GM06990 (cell line): ENCODE measurements at regions not wholly inside any gene's neighbourhood (a gene's known extent, or its start where the extent isn't known, plus 50 kb on each side); places are given as distances from the start of the nearest gene placed in this dataset.

Experiments
- DNase-seq: peaks from one replicate; pipeline ENCODE4 v3.0.0-alpha.2; 2011; ENCODE audit not compliant: insufficient read length; ENCODE audit errors: extremely low read depth
- H3K27me3 ChIP-seq: replicated peaks from 2 replicates; pipeline ENCODE4 v1.6.0; 2011; ENCODE audit warnings: low read length; ENCODE audit not compliant: control insufficient read depth, insufficient read depth
- H3K36me3 ChIP-seq: 2 replicates; pipeline ENCODE4 v1.5.1; 2011; ENCODE audit warnings: low read length; ENCODE audit not compliant: control insufficient read depth, insufficient read depth
- H3K4me3 ChIP-seq: replicated peaks from 2 replicates; pipeline ENCODE4 v1.5.1; 2011; ENCODE audit warnings: low read depth, mild to moderate bottlenecking, control low read depth, low read length
- TF ChIP-seq, protein P1 (sequence below): IDR thresholded peaks from 2 replicates; pipeline ENCODE4 v1.5.1; 2011; ENCODE audit warnings: low read length, control low read depth, mild to moderate bottlenecking, inconsistent platforms; ENCODE audit not compliant: insufficient read depth, poor library complexity, severe bottlenecking

DNA sequence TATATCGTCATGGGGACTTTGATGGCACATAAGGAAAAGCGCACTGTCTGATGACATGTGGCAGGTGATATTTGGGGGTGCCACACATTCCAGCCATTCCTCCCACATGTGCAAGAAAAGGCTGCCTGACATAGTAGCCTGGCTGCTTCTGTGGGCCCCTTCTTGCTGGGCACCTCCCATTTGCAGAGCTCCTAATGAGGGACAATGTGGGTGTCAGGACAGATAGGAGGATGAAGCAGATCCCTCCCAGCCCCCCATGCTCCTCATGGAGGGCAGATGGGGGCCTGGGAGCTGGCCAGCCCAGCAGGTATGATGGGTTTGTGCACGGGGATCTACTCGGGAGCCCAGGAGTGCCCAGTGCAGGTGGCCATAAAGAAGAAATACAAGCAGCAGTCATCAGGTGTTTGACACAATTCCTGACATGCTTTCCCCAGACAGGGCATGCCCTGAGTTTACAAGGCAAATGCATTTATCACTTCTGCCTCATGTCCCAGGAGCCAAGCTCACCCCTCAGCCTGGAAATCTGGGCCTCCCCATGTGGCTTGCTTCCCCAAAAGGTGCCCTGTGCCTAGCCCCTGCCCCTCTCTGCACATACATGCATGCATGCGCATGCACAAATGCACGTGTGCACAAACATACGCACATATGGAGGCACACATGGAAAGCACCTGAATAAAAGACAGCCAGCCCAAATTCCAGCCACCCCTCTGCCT lies 260.6 kb upstream of the RPL38 start:
- no peak for DNase-seq
- TF ChIP-seq, protein P1, sequence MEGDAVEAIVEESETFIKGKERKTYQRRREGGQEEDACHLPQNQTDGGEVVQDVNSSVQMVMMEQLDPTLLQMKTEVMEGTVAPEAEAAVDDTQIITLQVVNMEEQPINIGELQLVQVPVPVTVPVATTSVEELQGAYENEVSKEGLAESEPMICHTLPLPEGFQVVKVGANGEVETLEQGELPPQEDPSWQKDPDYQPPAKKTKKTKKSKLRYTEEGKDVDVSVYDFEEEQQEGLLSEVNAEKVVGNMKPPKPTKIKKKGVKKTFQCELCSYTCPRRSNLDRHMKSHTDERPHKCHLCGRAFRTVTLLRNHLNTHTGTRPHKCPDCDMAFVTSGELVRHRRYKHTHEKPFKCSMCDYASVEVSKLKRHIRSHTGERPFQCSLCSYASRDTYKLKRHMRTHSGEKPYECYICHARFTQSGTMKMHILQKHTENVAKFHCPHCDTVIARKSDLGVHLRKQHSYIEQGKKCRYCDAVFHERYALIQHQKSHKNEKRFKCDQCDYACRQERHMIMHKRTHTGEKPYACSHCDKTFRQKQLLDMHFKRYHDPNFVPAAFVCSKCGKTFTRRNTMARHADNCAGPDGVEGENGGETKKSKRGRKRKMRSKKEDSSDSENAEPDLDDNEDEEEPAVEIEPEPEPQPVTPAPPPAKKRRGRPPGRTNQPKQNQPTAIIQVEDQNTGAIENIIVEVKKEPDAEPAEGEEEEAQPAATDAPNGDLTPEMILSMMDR, result no peak
- Histone ChIP-seq H3K36me3 (no peaks in the 10 kb centered on the region), H3K27me3 (no peaks in the 10 kb centered on the region), H3K4me3 (no peak overlapping the region)

DNA sequence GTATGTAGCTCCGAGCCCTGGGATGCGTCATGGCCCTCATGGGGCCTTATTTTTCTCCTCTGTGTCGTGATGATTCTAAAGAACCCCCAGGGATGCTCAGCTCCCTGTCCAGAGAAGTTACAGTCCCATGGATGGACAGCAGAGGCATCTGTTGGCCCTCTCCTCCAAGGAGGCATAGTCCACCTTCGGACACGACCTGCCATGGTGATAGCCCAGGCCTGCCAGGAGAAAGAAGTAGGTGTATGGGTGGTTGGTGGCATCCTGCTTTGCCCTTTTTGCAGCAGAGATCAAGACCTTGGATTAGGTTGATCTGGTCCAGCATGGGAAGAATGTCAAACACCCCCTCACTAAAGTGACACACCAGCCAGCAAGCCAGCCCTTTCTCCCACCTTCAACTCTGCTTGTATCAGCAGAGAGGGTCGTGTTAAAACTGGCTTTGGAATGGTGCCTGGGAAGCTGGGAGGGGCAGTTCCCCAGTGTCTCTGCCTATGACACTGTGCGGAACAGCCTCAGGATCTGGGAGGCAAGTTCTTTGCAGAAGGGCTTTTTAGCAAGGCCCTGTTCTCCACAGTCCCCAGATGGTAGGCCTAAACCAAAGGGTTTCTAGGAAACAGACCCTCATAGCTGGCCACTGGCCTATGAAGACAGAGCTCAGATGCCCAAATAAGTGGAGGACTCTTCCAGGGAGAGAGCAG lies 259.9 kb upstream of the RPL38 start:
- TF ChIP-seq, protein P1, result no peak
- Histone ChIP-seq H3K27me3 (no peaks in the 10 kb centered on the region), H3K36me3 (no peaks in the 10 kb centered on the region), H3K4me3 (no peak overlapping the region)
- no peak for DNase-seq

DNA sequence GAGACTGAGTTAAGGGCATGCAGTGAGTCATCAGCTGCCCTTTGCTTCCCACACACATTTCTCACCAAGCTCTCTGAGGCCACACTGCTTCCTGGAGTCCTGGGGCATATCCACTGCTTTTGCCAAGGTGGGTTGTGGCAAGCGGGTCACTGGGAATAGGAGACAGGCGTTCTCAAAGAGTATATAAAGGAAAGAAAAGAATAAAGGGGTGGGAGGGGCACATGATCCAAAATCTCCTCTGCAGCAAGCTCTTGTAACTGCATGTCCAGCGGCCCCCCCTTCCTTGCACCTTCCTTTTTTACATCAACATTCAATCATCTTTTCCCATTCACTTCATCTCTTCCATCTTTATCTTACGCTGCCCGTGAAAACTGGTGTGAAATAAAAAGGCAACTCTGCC lies 259.1 kb upstream of the RPL38 start:
- H3K27me3 ChIP-seq, result no peaks in the 10 kb centered on the region
- TF ChIP-seq, protein P1, result no peak
- no peak for DNase-seq
- no peak overlapping the region for H3K4me3 ChIP-seq
- H3K36me3 ChIP-seq, result no peaks in the 10 kb centered on the region

DNA sequence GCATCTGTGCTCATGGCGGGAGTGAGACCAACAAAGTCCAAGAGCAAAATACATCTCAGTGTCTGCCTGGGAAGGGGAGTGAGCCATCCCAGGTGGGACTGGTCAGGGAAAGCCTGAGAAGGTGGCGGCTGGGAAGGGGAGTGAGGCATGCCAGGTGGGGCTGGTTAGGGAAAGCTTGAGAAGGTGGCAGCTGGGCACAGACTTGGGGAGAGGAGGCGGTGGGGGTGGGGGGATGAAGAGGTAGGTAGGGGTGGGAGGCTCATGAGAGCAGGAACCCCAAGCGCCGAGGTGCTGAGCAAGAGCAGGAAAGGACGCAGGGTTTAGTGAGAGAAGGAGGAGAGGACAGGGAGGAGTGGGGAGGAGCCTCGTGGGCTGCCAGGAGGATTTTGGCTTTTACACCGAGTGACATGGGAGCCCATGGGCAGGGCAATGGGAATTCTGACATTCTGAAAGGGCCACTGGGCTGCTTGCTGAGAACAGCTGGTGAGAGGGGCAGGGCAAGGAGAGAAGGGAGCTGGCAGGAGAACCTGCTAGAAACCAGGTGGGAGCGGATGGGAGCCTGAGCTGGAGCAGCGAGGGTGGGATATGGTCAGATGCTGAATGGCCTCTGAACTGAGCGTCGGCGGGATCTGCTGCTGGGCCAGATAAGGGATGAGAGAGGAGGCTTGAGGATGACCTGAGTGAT lies 256.1 kb upstream of the RPL38 start:
- TF ChIP-seq, protein P1, result no peak
- Histone ChIP-seq H3K36me3 (no peaks in the 10 kb centered on the region), H3K4me3 (no peak overlapping the region), H3K27me3 (peaks cover 2% of the 10 kb centered on the region)
- no peak for DNase-seq

DNA sequence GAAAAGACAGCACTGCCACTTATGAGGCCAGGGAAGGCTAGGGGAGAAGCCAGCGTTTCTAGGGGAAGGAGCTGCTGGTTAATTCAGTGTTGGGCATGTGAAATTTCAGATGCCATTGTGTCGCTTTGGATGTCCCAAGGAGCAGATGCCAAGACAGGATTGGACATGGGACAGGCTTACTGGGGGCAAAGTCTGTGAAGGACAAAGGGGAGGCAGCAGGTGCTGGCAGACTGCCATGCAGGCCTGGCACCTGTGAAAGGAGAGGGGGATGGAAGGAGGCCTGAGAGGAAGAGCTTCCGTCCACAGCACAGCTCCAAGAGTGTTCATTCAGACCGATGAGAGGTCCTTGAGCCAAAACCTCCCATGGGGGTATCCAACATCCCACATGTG lies 255.5 kb upstream of the RPL38 start:
- TF ChIP-seq, protein P1, result no peak
- no peak for DNase-seq
- no peaks in the 10 kb centered on the region for H3K36me3 ChIP-seq
- peaks cover 2% of the 10 kb centered on the region for H3K27me3 ChIP-seq
- no peak overlapping the region for H3K4me3 ChIP-seq
